ENCODE measurements at regions not wholly inside any gene's neighbourhood (a gene's known extent, or its start where the extent isn't known, plus 50 kb on each side); places are given as distances from the start of the nearest gene placed in this dataset.

DNA sequence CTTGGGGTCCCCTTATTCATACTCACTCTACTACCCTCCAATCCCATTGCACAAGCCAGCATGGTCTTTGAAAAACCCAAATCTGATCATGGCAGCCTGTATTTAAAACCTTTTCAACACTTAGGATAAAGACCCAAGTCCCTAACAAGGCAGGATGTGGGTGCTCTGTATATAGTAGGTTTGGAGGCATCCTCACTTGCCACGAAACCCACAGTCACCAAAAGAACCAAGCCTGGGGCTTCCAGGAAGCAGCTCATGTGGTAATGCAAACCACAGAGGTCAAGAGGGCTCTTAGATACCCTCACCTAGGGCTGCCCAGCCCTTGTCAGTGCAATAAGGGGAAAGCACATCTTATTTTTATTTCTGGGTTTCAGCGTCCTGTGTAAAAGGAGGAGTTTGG, 218.6 kb upstream of the ASIC2 start:
- DNase-seq (ENCODE audit: extremely low read depth, low read depth, low spot score) = no peak

DNA sequence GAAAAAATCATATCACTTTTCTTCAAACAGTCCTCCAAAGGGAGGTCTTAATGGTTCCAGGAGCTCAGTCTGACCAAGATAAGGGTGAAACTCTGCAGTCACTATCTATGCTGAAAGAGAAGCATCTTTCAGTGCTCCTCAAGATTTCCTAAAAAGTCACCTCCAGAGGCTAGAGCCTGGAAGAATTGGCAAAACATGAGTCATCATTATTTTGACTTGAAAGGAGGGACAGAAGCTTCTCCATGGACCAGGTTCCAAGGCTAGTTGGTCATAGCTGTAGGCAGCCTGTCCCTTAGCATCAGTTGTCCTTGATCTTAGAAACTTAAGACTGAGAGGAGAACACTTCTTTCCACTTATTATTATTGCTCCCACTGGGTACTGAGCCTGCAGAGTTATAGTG, 219.0 kb upstream of the ASIC2 start:
- DNase-seq (ENCODE audit: extremely low read depth, low read depth, low spot score) = no peak

DNA sequence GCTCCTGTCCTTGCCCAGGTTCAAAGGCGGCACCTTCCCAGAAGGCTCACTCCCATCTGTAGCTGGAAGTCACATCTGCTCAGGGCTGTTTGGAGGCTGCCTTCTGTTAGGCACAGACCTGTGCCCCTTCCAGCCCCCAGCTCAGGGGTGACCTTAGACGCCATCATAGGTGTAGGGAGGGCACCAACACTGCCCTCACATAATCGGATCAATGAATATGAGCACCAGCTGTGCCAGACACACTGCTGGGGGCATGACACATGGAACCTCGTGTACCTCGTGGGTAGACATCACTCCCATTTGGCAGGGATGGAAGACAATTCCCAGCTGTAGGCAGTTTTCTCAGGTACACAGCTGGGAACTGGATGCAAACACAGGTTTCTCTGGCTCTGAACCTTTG, 220.7 kb upstream of the ASIC2 start:
- no peak for DNase-seq (ENCODE audit: extremely low read depth, low read depth, low spot score)

DNA sequence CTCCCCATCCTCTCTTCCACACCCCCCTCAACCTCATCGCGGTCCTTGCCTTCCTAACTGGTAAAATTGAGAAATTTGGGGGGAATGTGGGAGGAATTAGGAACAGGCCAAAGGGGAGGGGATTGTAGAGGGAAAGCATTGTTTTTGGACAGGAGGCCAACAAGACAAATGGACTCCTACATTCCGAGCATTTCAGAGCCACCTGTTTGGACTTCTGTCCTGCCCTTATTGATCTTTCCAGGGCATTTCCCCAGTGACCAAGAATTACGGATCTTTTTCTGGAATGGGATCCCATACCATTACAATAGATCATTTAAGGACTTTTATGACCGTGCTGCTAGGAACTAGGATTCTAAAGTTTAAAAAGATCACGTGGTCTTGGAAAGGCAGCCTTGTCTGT, 221.3 kb upstream of the ASIC2 start:
- DNase-seq (ENCODE audit: extremely low read depth, low read depth, low spot score) = no peak

DNA sequence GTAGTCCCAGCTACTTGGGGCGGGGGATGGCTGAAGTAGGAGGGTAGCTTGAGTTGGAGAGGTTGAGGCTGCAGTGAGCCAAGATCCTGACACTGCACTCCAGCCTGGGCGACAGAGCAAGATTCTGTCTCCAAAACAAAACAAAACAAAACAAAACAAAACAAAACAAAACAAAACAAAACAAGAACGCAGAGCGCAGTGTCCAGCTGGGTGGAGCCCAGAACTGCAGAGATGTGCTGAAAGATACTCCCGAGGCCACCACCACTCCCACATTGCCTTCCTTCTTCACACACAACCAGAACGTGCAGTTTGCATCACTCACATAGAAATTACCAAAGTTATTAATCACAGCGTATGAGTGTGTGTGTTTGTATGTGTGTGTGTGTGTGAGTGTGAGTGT, 222.9 kb upstream of the ASIC2 start:
- no peak for DNase-seq (ENCODE audit: extremely low read depth, low read depth, low spot score)

DNA sequence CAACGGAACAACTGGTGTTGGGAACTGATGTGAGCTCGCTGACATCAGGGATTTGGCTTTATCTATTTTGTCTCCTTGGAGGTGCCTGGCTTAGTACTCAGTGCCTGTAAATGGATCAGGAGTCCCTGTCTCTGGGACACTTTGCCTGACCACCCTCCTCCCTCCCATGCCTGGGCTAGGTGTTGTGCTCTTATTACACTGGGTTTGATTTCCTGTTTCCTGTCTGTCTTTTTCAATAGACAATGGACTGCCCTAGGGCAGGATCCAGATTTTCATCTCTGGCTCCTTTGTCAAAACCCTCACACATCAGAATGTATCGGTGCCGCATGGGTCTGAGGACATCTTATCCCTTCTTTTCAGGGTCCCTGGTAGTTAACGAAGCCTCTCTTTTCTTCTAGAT, 223.6 kb upstream of the ASIC2 start:
- no peak for DNase-seq (ENCODE audit: extremely low read depth, low read depth, low spot score)

DNA sequence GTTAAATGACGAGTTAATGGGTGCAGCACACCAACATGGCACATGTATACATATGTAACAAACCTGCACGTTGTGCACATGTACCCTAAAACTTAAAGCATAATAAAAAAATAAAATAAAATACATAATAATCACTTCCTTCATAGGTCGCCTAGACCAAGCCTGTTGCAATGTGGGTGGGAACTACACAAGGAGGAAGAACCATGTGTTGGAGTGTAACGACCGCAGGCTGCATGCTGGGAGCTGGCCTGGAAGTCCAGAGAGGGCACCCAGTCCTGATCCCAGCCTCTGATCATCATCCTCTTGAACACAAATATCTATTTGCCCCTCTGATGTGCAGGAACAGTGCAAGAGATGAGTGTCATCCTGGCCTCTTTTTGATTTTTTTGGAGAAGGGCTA, 224.7 kb upstream of the ASIC2 start:
- DNase-seq (ENCODE audit: extremely low read depth, low read depth, low spot score) = no peak

DNA sequence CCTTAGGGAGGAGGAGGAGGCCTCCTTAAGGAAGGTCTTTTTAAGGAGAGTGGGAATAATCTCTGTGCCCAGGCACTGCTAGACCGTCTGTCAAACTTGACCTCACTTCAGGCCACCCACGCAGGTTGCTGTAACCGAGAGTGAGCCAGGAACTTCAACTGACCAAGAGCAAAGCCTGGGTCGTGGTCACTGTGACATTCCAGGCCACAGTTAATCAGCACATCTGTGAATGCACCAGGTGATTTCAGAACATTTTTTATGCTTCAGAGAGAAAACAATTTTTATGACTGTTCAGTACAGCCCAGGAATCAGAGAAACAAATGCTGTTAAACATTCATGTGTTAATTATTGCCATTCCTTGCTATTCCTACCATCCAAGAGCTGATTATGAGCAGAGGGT, 226.6 kb upstream of the ASIC2 start:
- DNase-seq (ENCODE audit: extremely low read depth, low read depth, low spot score) = no peak

DNA sequence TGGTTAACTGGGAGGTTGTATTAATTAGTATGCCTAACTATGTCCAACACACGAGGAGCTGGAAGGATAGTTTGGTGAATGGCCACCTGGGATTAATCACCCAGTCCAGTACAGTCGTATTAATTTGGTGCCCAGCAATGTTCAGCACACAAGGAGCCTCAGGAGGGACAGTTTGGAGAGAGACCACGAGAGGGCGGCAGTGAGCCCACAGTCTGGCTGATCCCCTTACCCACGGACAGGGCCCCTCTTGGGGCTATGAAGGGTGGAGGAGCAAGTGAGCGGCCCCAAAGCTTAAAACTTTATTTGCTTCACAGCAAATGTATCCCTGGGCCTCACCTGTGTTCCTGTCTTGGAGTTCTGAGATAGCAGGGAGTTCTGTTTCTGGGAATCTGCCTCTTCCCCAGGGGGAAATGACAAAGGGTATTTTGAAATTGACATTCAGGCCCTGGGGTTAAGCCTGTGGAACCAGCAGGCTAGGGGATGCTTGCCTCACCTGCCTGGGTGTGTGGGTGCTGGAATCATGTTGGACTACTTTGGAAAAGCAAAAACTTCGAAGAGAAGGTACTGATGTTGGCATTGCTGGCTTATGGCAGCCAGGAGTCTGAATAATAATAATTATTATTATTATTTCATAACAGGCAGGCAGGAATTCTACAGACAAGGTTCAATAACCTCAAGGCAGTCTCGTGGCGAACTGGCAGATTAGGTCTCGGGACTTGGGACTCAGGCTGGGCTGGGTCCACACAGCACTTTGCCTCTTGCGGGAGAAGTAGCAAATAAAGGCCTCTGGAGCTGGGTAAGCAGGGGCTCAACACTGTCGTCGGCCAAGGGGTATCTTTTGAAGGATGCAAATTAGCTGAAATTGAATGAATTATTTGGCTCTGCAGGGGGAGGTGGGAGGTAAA, 227.6 kb upstream of the ASIC2 start:
- no peak for DNase-seq (ENCODE audit: extremely low read depth, low read depth, low spot score)

DNA sequence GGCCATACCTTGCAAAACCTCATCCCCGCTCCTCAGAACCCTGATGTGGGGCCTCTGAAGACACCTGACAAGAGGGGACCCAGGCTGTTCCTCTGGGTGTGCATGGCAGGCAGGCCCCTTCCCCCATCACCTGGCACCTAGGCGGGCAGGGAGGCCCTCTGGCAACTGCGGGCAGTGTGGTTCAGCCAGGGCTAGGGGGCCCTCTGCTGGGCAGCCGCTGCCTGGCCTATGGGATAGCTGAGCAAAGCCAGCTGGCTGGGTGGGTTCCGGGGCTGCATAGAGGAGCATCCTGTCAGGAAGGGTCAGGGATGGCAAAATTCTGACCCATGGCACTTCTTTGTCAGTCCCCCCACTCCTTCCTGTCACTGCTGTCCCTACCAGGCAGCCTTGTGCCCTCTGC, 228.7 kb upstream of the ASIC2 start:
- DNase-seq (ENCODE audit: extremely low read depth, low read depth, low spot score) = no peak

DNA sequence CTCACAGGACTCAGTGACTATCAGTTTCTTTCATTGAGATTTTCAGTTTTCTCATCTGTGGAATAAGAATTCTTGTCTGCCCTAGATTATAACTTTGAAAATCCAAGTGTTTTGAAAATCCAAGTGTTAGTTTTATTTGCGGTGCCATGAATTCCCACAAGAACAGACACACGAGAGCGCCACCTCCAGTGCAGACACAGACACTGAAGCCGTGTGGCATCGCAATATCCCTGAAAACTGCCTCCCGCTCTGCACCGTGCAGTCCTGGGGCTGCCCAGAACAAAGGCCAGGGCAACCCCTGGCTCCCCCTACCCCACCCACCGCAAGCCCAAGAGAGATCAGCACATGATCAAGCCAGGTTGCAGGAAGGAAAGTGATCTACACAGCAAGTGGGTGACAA, 229.5 kb upstream of the ASIC2 start:
- no peak for DNase-seq (ENCODE audit: extremely low read depth, low read depth, low spot score)

DNA sequence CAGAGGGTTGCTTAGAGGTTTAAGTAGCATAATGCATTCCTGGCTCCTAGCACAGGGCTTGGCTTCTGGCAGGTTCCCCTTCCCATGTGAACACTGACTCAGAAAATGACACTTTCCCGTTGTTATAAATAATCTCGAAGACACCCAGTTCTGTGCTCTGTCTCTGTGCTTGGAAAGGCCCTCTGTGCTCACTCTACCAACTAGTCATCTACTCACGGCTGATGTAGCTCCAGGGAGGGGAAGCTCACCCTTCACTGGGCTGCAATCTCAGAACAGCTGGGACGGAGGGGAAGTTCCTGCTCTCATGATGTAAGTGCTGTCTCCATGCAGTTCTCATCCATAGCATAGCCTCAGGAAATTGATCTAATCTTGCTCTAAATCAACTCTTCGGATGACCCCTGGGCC, 230.5 kb upstream of the ASIC2 start:
- no peak for DNase-seq (ENCODE audit: extremely low read depth, low read depth, low spot score)

DNA sequence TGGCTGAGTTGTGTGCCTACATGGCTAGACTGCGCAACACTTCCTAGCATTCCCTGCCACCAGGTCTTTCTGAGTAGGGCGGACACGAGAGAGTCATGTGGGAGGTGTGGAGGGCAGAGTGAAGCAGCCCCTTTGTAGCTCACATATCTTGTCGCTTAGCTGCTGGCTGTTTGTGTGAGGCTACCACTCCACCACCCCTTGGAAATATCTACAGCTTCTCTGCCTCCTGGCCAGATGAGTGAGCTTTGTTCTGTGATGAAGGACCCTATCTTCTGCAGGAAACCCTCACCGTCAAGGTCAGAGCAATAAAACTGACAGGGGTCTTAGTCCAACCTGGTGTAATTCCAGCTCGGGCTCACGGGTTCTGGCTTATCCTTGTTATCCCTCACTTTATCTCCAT, 232.1 kb upstream of the ASIC2 start:
- no peak for DNase-seq (ENCODE audit: extremely low read depth, low read depth, low spot score)

DNA sequence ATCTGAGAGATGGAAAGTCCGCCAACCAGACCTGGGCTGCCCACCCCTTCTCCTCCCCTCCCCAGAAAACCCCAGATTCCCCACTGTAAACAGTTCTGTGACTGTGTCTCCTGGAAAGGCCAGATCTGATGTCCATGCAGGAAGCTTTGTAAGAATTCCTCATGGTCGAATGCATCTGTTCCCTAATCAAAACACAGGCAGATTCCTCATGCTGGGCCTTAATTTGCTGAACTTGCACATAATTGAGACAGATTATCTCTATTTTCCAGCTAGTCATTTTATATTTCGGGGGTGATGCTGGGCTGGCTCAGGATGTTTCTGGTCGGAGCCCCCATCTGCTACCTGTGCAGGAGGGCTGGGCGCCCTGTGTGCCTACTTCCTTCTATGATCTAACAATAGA, 233.6 kb upstream of the ASIC2 start:
- no peak for DNase-seq (ENCODE audit: extremely low read depth, low read depth, low spot score)

DNA sequence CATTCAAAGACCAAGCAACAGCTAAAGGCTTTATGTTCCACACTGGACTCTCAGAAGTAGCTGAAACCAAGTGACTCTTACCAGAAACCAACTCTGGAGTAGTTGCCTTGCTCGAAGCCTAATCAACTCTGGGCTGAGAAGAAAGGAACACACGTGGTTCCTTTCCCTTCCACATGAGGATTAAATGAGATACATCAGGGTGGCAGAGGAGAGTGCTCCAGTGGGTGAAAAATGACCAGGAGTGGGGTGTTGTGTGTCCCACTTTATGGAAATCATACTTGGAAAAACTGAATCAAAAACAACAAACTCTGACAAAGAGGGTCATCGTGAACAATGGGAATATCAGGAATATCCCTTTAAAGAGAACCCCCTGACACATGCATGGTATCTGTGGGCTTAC, 234.2 kb upstream of the ASIC2 start:
- DNase-seq (ENCODE audit: extremely low read depth, low read depth, low spot score) = no peak

DNA sequence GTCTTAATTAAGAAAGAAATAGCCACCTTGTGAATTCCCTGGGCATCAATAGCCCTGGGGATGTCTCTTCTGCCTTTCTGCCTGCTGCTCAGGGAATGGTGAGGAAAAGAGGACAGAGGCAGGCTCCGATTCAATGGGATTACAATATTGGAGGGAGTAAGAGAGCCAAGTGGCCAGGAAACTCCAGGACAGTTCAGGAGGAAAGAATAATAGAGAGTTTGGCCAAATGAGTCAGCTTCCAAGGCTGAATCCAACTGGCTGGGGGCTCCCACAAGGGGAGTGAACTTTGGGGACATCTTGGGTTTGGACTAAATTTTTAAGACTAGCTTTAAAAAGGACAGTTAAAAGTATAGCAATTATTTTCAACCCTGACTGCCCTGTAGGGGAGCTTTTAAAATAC, 235.8 kb upstream of the ASIC2 start:
- DNase-seq (ENCODE audit: extremely low read depth, low read depth, low spot score) = no peak

DNA sequence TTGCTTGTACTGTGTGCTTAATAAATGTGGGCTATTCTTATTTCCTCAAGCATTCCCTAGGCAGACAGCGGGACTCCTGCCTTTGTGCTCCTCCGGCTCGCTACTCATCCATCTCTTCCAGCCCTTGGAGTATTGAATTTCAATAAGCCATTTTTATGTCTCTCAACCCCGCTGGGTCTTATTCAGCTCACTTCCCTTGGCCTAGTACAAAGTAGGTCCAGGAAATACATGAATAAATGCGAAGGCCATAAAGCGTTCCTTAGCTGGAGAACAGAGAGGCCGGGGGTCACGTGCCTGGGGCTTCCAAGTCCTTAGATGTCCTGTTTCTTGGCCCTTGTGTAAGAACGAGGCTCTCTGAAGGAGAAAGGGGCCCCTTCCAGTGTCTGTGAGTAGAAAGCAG, 236.7 kb upstream of the ASIC2 start:
- DNase-seq (ENCODE audit: extremely low read depth, low read depth, low spot score) = no peak

DNA sequence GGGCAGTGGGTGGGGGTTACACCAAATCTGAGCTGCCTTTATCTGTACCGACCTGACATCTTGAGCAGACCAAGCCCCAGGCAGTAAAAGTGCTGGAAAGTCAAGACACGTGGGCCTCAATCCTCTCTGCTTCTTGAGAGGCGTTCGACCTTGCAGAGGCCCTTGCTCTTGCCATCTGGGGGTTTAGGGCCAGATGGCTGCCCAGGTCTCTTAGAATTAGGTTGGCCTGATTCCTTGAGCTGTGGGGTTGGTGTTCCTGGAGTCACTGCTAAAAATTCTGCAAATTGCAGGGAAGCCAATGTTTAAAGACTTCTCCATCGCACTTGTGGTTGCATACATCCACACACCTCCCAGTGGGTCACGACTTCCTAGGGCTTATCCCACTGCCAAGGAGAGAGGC, 238.2 kb upstream of the ASIC2 start:
- no peak for DNase-seq (ENCODE audit: extremely low read depth, low read depth, low spot score)

DNA sequence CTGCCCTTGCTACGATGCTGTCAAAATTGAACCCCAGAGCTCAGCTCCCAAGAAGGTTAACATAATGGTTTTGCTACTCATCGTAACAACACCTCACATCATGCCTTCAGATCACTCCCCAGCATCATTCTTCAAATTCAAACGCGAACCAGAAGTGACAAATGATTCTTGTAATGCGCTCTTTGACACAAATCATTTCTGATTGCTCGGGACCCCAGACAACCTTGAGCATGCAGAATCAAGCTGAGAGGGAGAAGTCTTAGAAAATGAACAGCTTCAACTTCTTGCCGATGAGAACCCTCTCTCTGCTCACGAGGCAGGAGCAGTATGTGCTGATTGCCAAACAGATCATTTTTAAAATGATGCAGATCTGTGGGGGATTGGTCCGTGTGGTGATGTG, 241.0 kb upstream of the ASIC2 start:
- DNase-seq (ENCODE audit: extremely low read depth, low read depth, low spot score) = no peak

DNA sequence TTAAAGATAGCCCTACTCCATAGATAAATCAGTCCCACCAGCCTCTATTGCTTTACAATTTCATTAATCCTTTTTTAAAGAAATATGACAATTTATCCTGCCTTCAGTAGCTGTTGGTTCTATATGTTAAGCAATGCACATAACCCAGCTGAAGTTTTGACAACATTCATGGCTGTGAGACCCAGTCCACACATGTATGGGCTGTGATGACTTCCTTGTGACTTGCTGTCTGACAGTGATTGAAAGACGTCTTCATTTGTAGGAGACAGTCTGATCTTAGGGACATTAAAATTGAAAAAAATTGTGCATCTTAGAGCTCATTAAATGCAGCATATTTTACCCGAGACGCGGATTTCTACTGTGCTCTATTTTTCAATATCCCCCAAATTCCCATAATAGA, 252.0 kb upstream of the ASIC2 start:
- no peak for DNase-seq (ENCODE audit: extremely low read depth, low read depth, low spot score)

DNA sequence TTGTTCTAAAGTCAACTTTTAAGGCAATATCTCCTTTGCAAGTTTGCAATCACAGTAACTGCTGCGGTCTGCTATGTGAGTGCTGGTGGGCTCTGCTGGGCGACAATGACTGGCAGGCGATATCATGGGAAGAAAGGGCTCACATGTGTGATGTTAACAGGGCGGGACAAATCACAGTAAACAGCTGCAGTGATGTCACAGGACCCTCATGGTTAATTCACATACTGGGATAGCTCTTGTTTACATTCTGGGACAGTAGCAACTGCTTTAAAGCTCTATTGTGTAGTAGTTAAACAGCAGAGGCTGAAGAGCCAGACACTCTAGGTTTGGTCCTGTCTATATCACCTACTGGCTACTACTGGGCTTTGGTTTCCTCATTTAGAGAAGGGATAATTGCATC, 257.2 kb upstream of the ASIC2 start:
- no peak for DNase-seq (ENCODE audit: extremely low read depth, low read depth, low spot score)

DNA sequence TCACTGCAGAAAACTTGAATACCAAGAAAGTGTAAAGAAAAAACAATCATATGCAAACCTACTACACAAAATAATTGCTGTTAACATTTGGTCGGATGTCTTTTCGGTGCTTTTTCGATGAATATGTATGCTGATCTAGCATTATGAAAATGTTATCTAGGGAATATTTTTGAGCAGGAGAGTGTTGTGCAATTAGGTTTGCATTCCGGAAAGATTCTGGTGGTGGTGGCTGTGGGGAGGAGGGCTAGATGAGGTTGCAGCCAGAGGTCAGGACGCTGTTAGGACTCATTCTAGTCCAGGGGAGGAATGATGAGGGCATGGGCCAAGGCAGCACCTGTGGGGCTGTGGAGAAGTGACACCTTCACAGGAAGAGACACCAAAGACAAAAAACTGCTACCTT, 258.0 kb upstream of the ASIC2 start:
- DNase-seq (ENCODE audit: extremely low read depth, low read depth, low spot score) = no peak

DNA sequence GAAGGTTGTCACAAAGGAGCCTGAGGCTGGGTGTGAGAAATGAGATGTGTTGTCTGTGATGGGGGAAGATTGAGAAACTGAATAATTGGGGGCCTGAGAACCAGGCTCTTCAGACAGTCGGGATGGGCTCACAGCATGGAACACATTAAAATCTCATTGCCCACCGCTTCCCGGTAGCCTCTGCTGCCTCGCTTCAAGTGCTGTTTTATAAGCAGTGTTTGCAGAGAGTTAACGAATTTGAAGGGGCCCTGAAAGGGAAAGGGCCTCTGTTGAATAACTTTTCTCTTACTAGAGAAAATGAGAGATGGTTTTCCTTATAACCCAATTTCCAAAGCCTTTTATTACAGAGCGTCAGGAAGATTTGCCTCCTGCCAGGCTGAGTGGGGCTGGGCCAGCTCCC, 258.8 kb upstream of the ASIC2 start:
- DNase-seq (ENCODE audit: extremely low read depth, low read depth, low spot score) = no peak

Data from glomerular endothelial cell (primary cell).